ENCODE measurements at regions not wholly inside any gene's neighbourhood (a gene's known extent, or its start where the extent isn't known, plus 50 kb on each side); places are given as distances from the start of the nearest gene placed in this dataset.

DNA sequence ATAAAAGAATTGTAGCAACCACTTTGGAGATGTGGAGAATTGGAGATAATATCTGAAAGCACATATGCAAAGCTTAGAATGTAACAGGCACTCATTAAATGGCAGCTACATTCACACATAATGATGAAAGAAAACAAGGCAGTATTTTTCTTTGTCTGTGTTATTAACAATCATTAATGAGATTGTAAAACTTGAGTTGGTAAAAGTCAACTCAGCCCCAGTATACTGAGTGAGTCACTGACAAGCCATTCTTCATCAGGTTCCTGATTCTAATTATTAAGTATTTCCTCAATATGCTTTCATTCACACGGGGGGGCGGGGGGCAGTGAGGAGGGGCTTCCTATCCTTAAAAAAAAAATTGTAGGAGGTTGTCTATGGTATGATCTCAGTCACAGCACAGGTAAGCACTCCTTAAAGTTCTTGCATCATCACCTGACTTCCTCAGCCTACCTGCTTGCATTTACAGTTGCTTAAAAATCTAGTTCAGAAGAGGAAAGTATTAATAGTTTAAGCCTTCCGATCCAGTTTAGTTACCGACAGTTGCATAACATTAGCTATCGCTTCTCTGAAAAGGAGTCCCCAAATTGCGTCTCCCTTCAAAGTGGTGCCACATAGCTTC is 379.8 kb downstream of the EFNA5 start:
- no peak for TF ChIP-seq FOXP2 (optimal IDR thresholded peaks at IDR 0.05; ENCODE audit: borderline replicate concordance, extremely low read depth, extremely low read length, insufficient read depth)
- no peak for TF ChIP-seq SIN3A (IDR thresholded peaks at IDR 0.05; ENCODE audit: borderline replicate concordance, insufficient read depth, low read length)
- TF ChIP-seq, protein P1, sequence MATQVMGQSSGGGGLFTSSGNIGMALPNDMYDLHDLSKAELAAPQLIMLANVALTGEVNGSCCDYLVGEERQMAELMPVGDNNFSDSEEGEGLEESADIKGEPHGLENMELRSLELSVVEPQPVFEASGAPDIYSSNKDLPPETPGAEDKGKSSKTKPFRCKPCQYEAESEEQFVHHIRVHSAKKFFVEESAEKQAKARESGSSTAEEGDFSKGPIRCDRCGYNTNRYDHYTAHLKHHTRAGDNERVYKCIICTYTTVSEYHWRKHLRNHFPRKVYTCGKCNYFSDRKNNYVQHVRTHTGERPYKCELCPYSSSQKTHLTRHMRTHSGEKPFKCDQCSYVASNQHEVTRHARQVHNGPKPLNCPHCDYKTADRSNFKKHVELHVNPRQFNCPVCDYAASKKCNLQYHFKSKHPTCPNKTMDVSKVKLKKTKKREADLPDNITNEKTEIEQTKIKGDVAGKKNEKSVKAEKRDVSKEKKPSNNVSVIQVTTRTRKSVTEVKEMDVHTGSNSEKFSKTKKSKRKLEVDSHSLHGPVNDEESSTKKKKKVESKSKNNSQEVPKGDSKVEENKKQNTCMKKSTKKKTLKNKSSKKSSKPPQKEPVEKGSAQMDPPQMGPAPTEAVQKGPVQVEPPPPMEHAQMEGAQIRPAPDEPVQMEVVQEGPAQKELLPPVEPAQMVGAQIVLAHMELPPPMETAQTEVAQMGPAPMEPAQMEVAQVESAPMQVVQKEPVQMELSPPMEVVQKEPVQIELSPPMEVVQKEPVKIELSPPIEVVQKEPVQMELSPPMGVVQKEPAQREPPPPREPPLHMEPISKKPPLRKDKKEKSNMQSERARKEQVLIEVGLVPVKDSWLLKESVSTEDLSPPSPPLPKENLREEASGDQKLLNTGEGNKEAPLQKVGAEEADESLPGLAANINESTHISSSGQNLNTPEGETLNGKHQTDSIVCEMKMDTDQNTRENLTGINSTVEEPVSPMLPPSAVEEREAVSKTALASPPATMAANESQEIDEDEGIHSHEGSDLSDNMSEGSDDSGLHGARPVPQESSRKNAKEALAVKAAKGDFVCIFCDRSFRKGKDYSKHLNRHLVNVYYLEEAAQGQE (IDR thresholded peaks at IDR 0.05; ENCODE audit: insufficient read depth in 1 of 2, low read depth in 2 of 2, low read length in 2 of 2), result no peak
- TF ChIP-seq TAF1 (IDR thresholded peaks at IDR 0.05; ENCODE audit: borderline replicate concordance, insufficient read depth, low read length), result no peak
- no peak for TF ChIP-seq POLR2AphosphoS5 (IDR thresholded peaks at IDR 0.05; ENCODE audit: low read depth, low read length)

- TF ChIP-seq TAF1 (IDR thresholded peaks at IDR 0.05; ENCODE audit: borderline replicate concordance, insufficient read depth, low read length) (no peak), FOXP2 (optimal IDR thresholded peaks at IDR 0.05; ENCODE audit: borderline replicate concordance, extremely low read depth, extremely low read length, insufficient read depth) (no peak)
- TF ChIP-seq, protein P1 (IDR thresholded peaks at IDR 0.05; ENCODE audit: insufficient read depth in 1 of 2, low read depth in 2 of 2, low read length in 2 of 2), result no peak
Measured at GRCh38 chr5:107289030-107289714, 381.6 kb downstream of the EFNA5 start.

DNA sequence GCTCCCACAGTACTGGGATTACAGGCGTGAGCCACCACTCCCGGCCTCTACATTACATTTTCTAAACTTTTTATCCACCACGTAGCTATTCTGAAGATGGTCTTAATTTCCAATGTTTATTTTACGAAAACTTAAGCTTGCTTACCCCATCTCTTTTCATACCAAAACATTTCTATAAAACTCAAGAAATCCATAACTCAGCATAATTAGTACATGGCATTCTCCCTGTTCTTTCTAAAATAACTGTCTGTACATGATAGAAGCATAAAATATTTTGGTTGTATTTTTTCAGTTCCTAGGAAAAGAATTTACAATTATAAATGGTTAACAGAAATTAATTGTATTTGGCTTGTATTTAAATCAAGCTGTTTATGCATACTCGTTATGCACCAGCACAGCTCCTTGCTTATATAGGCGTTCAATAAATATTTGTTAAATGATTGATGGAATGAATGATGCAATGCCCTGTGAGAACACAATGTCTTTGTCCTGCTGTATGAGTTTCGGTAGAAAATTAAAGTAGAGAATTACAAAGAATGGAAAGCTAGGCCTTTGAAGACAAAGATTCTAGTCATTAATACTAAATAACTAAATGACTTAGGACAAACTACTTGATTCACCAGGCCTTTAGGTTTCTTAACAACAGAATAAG is 384.2 kb downstream of the EFNA5 start:
- TF ChIP-seq TAF1 (IDR thresholded peaks at IDR 0.05; ENCODE audit: borderline replicate concordance, insufficient read depth, low read length) (no peak), SIN3A (IDR thresholded peaks at IDR 0.05; ENCODE audit: borderline replicate concordance, insufficient read depth, low read length) (no peak), POLR2AphosphoS5 (IDR thresholded peaks at IDR 0.05; ENCODE audit: low read depth, low read length) (no peak), FOXP2 (optimal IDR thresholded peaks at IDR 0.05; ENCODE audit: borderline replicate concordance, extremely low read depth, extremely low read length, insufficient read depth) (no peak)
- TF ChIP-seq, protein P1 (IDR thresholded peaks at IDR 0.05; ENCODE audit: insufficient read depth in 1 of 2, low read depth in 2 of 2, low read length in 2 of 2), result no peak

DNA sequence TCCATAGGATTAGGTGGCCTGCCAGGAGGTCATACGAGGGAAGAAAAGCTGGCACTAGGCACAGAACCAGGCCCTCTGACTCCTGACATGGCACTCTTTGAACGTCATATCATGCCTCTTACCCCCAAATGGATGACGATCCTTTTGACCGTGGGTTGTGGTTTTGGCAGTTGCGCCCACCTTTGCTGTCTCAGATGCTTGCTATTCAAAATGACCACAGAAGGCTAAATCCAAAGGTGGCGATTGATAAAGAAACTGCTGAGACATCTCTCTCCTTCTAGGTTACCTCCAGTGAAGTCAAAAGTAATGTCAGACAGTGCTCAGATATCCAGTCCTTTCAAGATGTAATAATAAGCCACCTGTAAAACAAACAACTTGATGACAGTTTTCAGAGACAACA is 385.0 kb downstream of the EFNA5 start:
- TF ChIP-seq POLR2AphosphoS5 (IDR thresholded peaks at IDR 0.05; ENCODE audit: low read depth, low read length), result no peak
- TF ChIP-seq, protein P1 (IDR thresholded peaks at IDR 0.05; ENCODE audit: insufficient read depth in 1 of 2, low read depth in 2 of 2, low read length in 2 of 2), result no peak
- TF ChIP-seq SIN3A (IDR thresholded peaks at IDR 0.05; ENCODE audit: borderline replicate concordance, insufficient read depth, low read length), result no peak
- TF ChIP-seq FOXP2 (optimal IDR thresholded peaks at IDR 0.05; ENCODE audit: borderline replicate concordance, extremely low read depth, extremely low read length, insufficient read depth), result no peak
- no peak for TF ChIP-seq TAF1 (IDR thresholded peaks at IDR 0.05; ENCODE audit: borderline replicate concordance, insufficient read depth, low read length)

All from PFSK-1 (cell line).